GM23248 (cell line): ENCODE measurements at regions not wholly inside any gene's neighbourhood (a gene's known extent, or its start where the extent isn't known, plus 50 kb on each side); places are given as distances from the start of the nearest gene placed in this dataset.
"Not testable (repeated sequence)": the region's sequence is repeated elsewhere in the genome, so short reads cannot be mapped to it uniquely, and the experiment has no call there.

Experiments
- DNase-seq: peaks from one replicate; pipeline ENCODE4 v3.0.0-alpha.2; 2015
- H2AFZ ChIP-seq: fragments of 200-600 bp; sonication (generic); 2 replicates; pipeline ENCODE4 v1.6.1; 2016; ENCODE audit warnings: antibody characterized with exemption
- H3F3A ChIP-seq: fragments of 200-600 bp; sonication (generic); 2 replicates; pipeline ENCODE4 v1.6.1; 2016; ENCODE audit warnings: mild to moderate bottlenecking, antibody characterized with exemption, mixed run types; ENCODE audit not compliant: insufficient read depth
- H3K27ac ChIP-seq: fragments of 200-600 bp; sonication (generic); 2 replicates; pipeline ENCODE4 v1.5.1; 2016; ENCODE audit warnings: mild to moderate bottlenecking
- H3K27me3 ChIP-seq: fragments of 200-600 bp; sonication (generic); replicated peaks from 2 replicates; pipeline ENCODE4 v1.6.1; 2016; ENCODE audit warnings: mild to moderate bottlenecking; ENCODE audit not compliant: insufficient read depth
- H3K36me3 ChIP-seq: fragments of 200-600 bp; sonication (generic); 2 replicates; pipeline ENCODE4 v1.6.1; 2016; ENCODE audit warnings: low read depth, mild to moderate bottlenecking
- H3K4me1 ChIP-seq: fragments of 200-600 bp; sonication (generic); 2 replicates; pipeline ENCODE4 v1.6.1; 2016; ENCODE audit warnings: mild to moderate bottlenecking; ENCODE audit not compliant: insufficient read depth
- H3K4me2 ChIP-seq: fragments of 200-600 bp; sonication (generic); one replicate; pipeline ENCODE4 v1.6.1; 2016; ENCODE audit warnings: mild to moderate bottlenecking; ENCODE audit not compliant: unreplicated experiment
- H3K4me3 ChIP-seq: fragments of 200-600 bp; sonication (generic); 2 replicates; pipeline ENCODE4 v1.5.1; 2016; ENCODE audit warnings: mild to moderate bottlenecking
- H3K79me2 ChIP-seq: fragments of 200-600 bp; sonication (generic); 2 replicates; pipeline ENCODE4 v1.6.1; 2016; ENCODE audit warnings: mild to moderate bottlenecking; ENCODE audit not compliant: insufficient read depth
- H3K9ac ChIP-seq: fragments of 200-600 bp; sonication (generic); 2 replicates; pipeline ENCODE4 v1.6.1; 2016; ENCODE audit warnings: mild to moderate bottlenecking
- H3K9me2 ChIP-seq: fragments of 200-600 bp; sonication (generic); 2 replicates; pipeline ENCODE4 v1.6.1; 2016; ENCODE audit warnings: mixed run types, mild to moderate bottlenecking, moderate library complexity; ENCODE audit not compliant: insufficient read depth
- H3K9me3 ChIP-seq: fragments of 200-600 bp; sonication (generic); one replicate; pipeline ENCODE4 v1.6.1; 2017; ENCODE audit warnings: low read depth
- H4K20me1 ChIP-seq: fragments of 200-600 bp; sonication (generic); 2 replicates; pipeline ENCODE4 v1.6.0; 2016; ENCODE audit not compliant: insufficient read depth
- EZH2 ChIP-seq: fragments of 200-600 bp; sonication (generic); IDR thresholded peaks from 2 replicates; pipeline ENCODE4 v1.6.1; 2018; ENCODE audit warnings: antibody characterized with exemption, mild to moderate bottlenecking; ENCODE audit not compliant: insufficient read depth, poor library complexity, severe bottlenecking
- EZH2phosphoT487 ChIP-seq: fragments of 200-600 bp; sonication (generic); IDR thresholded peaks from 2 replicates; pipeline ENCODE4 v1.6.1; 2018; ENCODE audit warnings: antibody characterized with exemption, moderate library complexity, mild to moderate bottlenecking, low read depth; ENCODE audit not compliant: insufficient read depth
- WGBS, 2 experiments: methylation state at CpG; one replicate each; pipeline ENCODE4 v1.1.6; 2015 to 2017; ENCODE audit warnings: low lambda C conversion rate in 2 of 2, low coverage in 1 of 2; ENCODE audit errors: missing lambda C conversion rate in 2 of 2; 5-methylcytosine and 5-hydroxymethylcytosine counted together
- in situ Hi-C: fragments of 300-500 bp; cut with MboI; formaldehyde crosslinking; loops from 2 replicates; pipeline ENCODE4 v1.15.0; 2020

GRCh38 chr4:184911310-184911709 is 85.5 kb upstream of the ACSL1 start:
- 10 to 18% methylated on average over 3 of the region's 3 CpGs for WGBS, 2 experiments
- no peak overlapping the region for H3K9ac ChIP-seq
- H4K20me1 ChIP-seq, result no peaks in the 10 kb centered on the region
- no peaks in the 10 kb centered on the region for H3F3A ChIP-seq
- DNase-seq, result no peak
- H3K9me2 ChIP-seq, result no peaks in the 10 kb centered on the region
- H3K4me1 ChIP-seq, result no peaks in the 10 kb centered on the region
- H3K9me3 ChIP-seq, result no peaks in the 10 kb centered on the region
- in situ Hi-C loops, result no loop called here
- H3K4me2 ChIP-seq, result no peak overlapping the region
- no peaks in the 10 kb centered on the region for H3K36me3 ChIP-seq
- H3K4me3 ChIP-seq, result no peak overlapping the region
- H2AFZ ChIP-seq, result no peak overlapping the region
- H3K27me3 ChIP-seq, result no peaks in the 10 kb centered on the region
- no peak overlapping the region for H3K27ac ChIP-seq
- H3K79me2 ChIP-seq, result no peaks in the 10 kb centered on the region
- TF ChIP-seq EZH2phosphoT487 (no peak), EZH2 (no peak)

GRCh38 chr4:184913356-184914143 is 87.8 kb upstream of the ACSL1 start:
- Histone ChIP-seq H3K9me2 (no peaks in the 10 kb centered on the region), H4K20me1 (no peaks in the 10 kb centered on the region), H3K4me1 (no peaks in the 10 kb centered on the region), H3K79me2 (no peaks in the 10 kb centered on the region), H3K27me3 (no peaks in the 10 kb centered on the region), H3K36me3 (no peaks in the 10 kb centered on the region), H3K4me3 (no peak overlapping the region), H3K27ac (no peak overlapping the region), H3K9me3 (no peaks in the 10 kb centered on the region), H3K4me2 (no peak overlapping the region), H2AFZ (no peak overlapping the region), H3K9ac (no peak overlapping the region), H3F3A (no peaks in the 10 kb centered on the region)
- no peak for DNase-seq
- in situ Hi-C loops, result no loop called here
- 48 to 58% methylated on average over 1 of the region's 1 CpG for WGBS, 2 experiments
- TF ChIP-seq EZH2, result no peak

- H3K27me3 ChIP-seq, H3K9ac ChIP-seq, H3K9me3 ChIP-seq, H2AFZ ChIP-seq, H3K4me1 ChIP-seq, H3F3A ChIP-seq, DNase-seq, H3K4me2 ChIP-seq, H3K9me2 ChIP-seq, H3K79me2 ChIP-seq, H3K4me3 ChIP-seq, H4K20me1 ChIP-seq, in situ Hi-C loops, H3K36me3 ChIP-seq, H3K27ac ChIP-seq: not testable (repeated sequence)
- 21 to 33% methylated on average over 3 of the region's 3 CpGs for WGBS, 2 experiments
Observed at GRCh38 chr4:184918799-184919198, 93.0 kb upstream of the ACSL1 start.

DNA sequence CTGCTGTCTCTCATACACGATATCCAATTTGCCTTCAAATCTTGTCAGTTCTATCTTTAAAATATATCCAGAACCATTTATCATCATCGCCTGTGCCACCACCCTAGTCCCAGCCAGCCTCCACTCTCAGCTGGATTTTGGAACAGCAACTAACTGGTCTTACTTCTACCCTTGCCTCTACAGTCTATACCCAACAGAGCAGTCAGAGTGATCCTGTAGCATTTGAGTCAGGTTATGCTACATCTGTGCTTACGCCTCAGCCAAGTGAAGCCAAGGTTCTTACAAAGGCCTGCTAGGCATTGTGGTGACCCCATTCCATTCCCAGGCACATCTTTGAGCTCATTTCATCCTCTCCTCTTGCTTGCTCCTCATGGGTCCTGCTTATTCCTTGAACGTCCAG is 95.7 kb upstream of the ACSL1 start:
- Histone ChIP-seq H3K4me3 (no peak overlapping the region), H3K9me3 (no peaks in the 10 kb centered on the region), H3K79me2 (no peaks in the 10 kb centered on the region), H3F3A (no peaks in the 10 kb centered on the region), H3K27me3 (no peaks in the 10 kb centered on the region), H3K27ac (no peak overlapping the region), H3K9ac (no peak overlapping the region), H3K4me1 (no peaks in the 10 kb centered on the region), H3K9me2 (no peaks in the 10 kb centered on the region), H2AFZ (no peak overlapping the region), H3K4me2 (no peak overlapping the region), H3K36me3 (no peaks in the 10 kb centered on the region), H4K20me1 (no peaks in the 10 kb centered on the region)
- 50 to 57% methylated on average over 4 of the region's 4 CpGs for WGBS, 2 experiments
- TF ChIP-seq EZH2 (no peak), EZH2phosphoT487 (no peak)
- in situ Hi-C loops, result no loop called here
- no peak for DNase-seq

DNA sequence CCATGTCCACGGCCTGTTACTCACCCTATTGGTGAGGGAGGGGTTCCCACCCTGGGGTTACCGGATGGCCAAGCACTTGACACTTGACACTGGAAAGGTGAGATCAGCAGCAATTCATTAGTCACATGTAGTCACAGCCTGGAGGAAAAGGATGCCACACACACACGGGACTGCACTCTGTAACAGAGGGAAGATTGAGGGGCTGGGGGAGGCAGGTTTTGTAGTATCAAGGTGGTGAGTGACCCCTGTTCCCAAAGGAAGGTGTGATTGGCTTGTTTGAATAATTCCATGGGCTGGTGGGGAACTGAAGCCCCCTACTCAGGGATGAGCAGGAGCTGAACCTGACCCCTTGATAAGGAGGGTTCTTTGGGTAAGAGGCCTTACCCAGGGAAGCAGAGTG is 96.0 kb upstream of the HELT start:
- Histone ChIP-seq H3K27me3 (no peaks in the 10 kb centered on the region), H3K4me1 (no peaks in the 10 kb centered on the region), H3F3A (no peaks in the 10 kb centered on the region), H3K27ac (no peak overlapping the region), H3K4me2 (no peak overlapping the region), H3K9me2 (no peaks in the 10 kb centered on the region), H4K20me1 (no peaks in the 10 kb centered on the region), H3K9ac (no peak overlapping the region), H3K9me3 (no peaks in the 10 kb centered on the region), H2AFZ (no peak overlapping the region), H3K79me2 (no peaks in the 10 kb centered on the region), H3K36me3 (no peaks in the 10 kb centered on the region), H3K4me3 (no peak overlapping the region)
- TF ChIP-seq EZH2phosphoT487, result no peak
- no peak for TF ChIP-seq EZH2
- 33 to 42% methylated on average over 3 of the region's 3 CpGs for WGBS, 2 experiments
- no peak for DNase-seq
- in situ Hi-C loops, result no loop called here
